ENCODE measurements at regions not wholly inside any gene's neighbourhood (a gene's known extent, or its start where the extent isn't known, plus 50 kb on each side); places are given as distances from the start of the nearest gene placed in this dataset.

DNA sequence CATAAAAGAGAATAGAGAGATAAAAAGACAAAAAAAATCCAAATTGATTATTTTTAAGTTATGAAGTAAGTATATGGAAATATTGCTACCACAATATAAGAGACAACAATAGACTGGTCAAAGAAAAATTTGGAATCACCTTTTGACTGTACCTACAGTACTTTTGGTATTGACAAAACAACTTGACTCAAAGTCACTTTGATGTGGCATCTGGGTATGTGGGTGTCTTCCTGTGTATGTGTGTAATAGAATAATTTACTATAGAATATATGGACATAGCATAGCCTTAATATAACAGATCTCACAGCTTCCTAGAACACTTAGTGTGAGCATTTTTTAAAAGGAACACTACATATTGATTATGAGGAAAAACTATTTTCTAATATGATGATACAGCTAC is 1016.2 kb upstream of the PCDH20 start:
- H3K36me3 ChIP-seq (ENCODE audit: control insufficient read depth in 2 of 2, insufficient read depth in 2 of 2, low read length in 1 of 2): no peaks in the 10 kb centered on the region
- no peak overlapping the region for H3K27ac ChIP-seq (ENCODE audit: control insufficient read depth, insufficient read depth)
- TF ChIP-seq ESRRA (IDR thresholded peaks at IDR 0.05; ENCODE audit: low read length): no peak
- no peak for TF ChIP-seq NR2C2 (IDR thresholded peaks at IDR 0.05; ENCODE audit: borderline replicate concordance, control insufficient read depth, insufficient read length, low read depth)
- peak; percentile 33; the same call in 1 of the 2 replicates for TF ChIP-seq JUNB (IDR thresholded peaks at IDR 0.05)
- peak; percentile 66 for TF ChIP-seq RUNX3 (IDR thresholded peaks at IDR 0.05; ENCODE audit: low read length)
- peak; percentile 64; the same call in 1 of the 2 replicates for TF ChIP-seq TCF7 (IDR thresholded peaks at IDR 0.05; ENCODE audit: borderline replicate concordance)
- TF ChIP-seq, protein P1, sequence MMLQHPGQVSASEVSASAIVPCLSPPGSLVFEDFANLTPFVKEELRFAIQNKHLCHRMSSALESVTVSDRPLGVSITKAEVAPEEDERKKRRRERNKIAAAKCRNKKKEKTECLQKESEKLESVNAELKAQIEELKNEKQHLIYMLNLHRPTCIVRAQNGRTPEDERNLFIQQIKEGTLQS (IDR thresholded peaks at IDR 0.05; ENCODE audit: borderline replicate concordance, extremely low read depth, low read depth, low read length): no peak
- ChIA-PET POLR2A (no interaction called here), RAD21 (ENCODE audit: unreplicated experiment) (no interaction called here), SMC1A (ENCODE audit: uncharacterized antibody, unreplicated experiment) (no interaction called here), CTCF (interaction anchor here (0.6 kb wide), 1 partner anchor 13 kb away, joined by 3 read pairs; no protein-coding TSS in a partner anchor)
- H3K27me3 ChIP-seq (replicated peaks in 1 of 2; ENCODE audit: control insufficient read depth in 2 of 2, insufficient read depth in 2 of 2, low read length in 1 of 2): no peaks in the 10 kb centered on the region
- H3K4me2 ChIP-seq (ENCODE audit: control insufficient read depth, insufficient read depth): no peak overlapping the region
- H3K4me1 ChIP-seq (ENCODE audit: control insufficient read depth, insufficient read depth, low read length): no peaks in the 10 kb centered on the region
- intact Hi-C loops (cut with micrococcal nuclease; ENCODE audit: unreplicated experiment): no loop called here
- no peak for FAIRE-seq
- in situ Hi-C loops (cut with MboI): no loop called here
- H3K9me3 ChIP-seq (replicated peaks; ENCODE audit: control insufficient read depth, insufficient read depth, low read length): no peaks in the 10 kb centered on the region
- H2AFZ ChIP-seq (ENCODE audit: control insufficient read depth, low read depth, low read length): no peak overlapping the region
- no peak overlapping the region for H3K9ac ChIP-seq (ENCODE audit: control insufficient read depth, insufficient read depth, low read length)
- no peaks in the 10 kb centered on the region for H3K79me2 ChIP-seq (ENCODE audit: control insufficient read depth, insufficient read depth, low read length)
- H3K4me3 ChIP-seq: no peak overlapping the region
- H4K20me1 ChIP-seq (ENCODE audit: control insufficient read depth, insufficient read depth): no peaks in the 10 kb centered on the region
- BruUV-seq (replicated peaks): no TSS peak
- ATAC-seq: no peak
- DNase-seq (ENCODE audit: low read depth, low spot score): no peak

DNA sequence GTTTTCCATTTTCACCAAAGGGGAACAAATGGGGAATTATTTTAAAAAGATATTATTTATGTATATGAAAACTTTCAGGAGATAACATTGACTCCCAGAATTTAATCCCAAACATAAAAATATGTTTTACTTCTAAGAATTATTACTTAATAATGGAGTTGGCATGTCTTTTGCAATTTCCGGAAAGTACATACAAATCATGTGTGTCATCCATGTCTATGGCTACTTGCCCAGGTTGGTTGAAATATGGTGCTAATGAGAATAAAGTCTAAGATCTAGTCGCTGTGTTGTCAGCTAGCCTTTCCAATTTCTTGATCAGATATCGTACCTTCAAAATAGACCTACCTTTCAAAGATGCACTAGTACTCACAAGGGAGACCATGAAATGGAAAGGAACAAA is 1003.2 kb upstream of the PCDH20 start:
- no TSS peak for BruUV-seq (replicated peaks)
- 18% methylated on average over 3 of the region's 3 CpGs for WGBS (ENCODE audit: insufficient coverage, insufficient replicate concordance, low lambda C conversion rate, missing lambda C conversion rate)
- intact Hi-C loops (cut with micrococcal nuclease; ENCODE audit: unreplicated experiment): no loop called here
- TF ChIP-seq, protein P2, sequence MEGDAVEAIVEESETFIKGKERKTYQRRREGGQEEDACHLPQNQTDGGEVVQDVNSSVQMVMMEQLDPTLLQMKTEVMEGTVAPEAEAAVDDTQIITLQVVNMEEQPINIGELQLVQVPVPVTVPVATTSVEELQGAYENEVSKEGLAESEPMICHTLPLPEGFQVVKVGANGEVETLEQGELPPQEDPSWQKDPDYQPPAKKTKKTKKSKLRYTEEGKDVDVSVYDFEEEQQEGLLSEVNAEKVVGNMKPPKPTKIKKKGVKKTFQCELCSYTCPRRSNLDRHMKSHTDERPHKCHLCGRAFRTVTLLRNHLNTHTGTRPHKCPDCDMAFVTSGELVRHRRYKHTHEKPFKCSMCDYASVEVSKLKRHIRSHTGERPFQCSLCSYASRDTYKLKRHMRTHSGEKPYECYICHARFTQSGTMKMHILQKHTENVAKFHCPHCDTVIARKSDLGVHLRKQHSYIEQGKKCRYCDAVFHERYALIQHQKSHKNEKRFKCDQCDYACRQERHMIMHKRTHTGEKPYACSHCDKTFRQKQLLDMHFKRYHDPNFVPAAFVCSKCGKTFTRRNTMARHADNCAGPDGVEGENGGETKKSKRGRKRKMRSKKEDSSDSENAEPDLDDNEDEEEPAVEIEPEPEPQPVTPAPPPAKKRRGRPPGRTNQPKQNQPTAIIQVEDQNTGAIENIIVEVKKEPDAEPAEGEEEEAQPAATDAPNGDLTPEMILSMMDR (IDR thresholded peaks at IDR 0.05 in 2 of 3, conservative IDR thresholded peaks at IDR 0.05 in 1 of 3; ENCODE audit: control insufficient read depth in 2 of 3, extremely low read depth in 1 of 3, insufficient read depth in 1 of 3, low read depth in 3 of 3, low read length in 3 of 3): no peak
- TF ChIP-seq, protein P1 (IDR thresholded peaks at IDR 0.05; ENCODE audit: borderline replicate concordance, extremely low read depth, low read depth, low read length): no peak
- TF ChIP-seq ZNF24 (IDR thresholded peaks at IDR 0.05) (no peak), SUZ12 (IDR thresholded peaks at IDR 0.05; ENCODE audit: unreplicated experiment) (no peak)
- ChIA-PET POLR2A (no interaction called here), RAD21 (ENCODE audit: unreplicated experiment) (no interaction called here), CTCF (no interaction called here), SMC1A (ENCODE audit: uncharacterized antibody, unreplicated experiment) (no interaction called here)
- H3K27ac ChIP-seq (ENCODE audit: control insufficient read depth, insufficient read depth): no peak overlapping the region
- no peaks in the 10 kb centered on the region for H3K79me2 ChIP-seq (ENCODE audit: control insufficient read depth, insufficient read depth, low read length)
- no peaks in the 10 kb centered on the region for H3K27me3 ChIP-seq (replicated peaks in 1 of 2; ENCODE audit: control insufficient read depth in 2 of 2, insufficient read depth in 2 of 2, low read length in 1 of 2)
- no peak overlapping the region for H3K9ac ChIP-seq (ENCODE audit: control insufficient read depth, insufficient read depth, low read length)
- no peaks in the 10 kb centered on the region for H4K20me1 ChIP-seq (ENCODE audit: control insufficient read depth, insufficient read depth)
- no peaks in the 10 kb centered on the region for H3K36me3 ChIP-seq (ENCODE audit: control insufficient read depth in 2 of 2, insufficient read depth in 2 of 2, low read length in 1 of 2)
- no peaks in the 10 kb centered on the region for H3K9me3 ChIP-seq (replicated peaks; ENCODE audit: control insufficient read depth, insufficient read depth, low read length)
- FAIRE-seq (no peak), DNase-seq (ENCODE audit: low read depth, low spot score) (no peak), ATAC-seq (no peak)
- H3K4me1 ChIP-seq (ENCODE audit: control insufficient read depth, insufficient read depth, low read length): no peaks in the 10 kb centered on the region
- in situ Hi-C loops (cut with MboI): no loop called here
- H3K4me3 ChIP-seq: no peak overlapping the region
- H2AFZ ChIP-seq (ENCODE audit: control insufficient read depth, low read depth, low read length): no peak overlapping the region
- H3K4me2 ChIP-seq (ENCODE audit: control insufficient read depth, insufficient read depth): no peak overlapping the region
